ENCODE measurements at regions not wholly inside any gene's neighbourhood (a gene's known extent, or its start where the extent isn't known, plus 50 kb on each side); places are given as distances from the start of the nearest gene placed in this dataset.

DNA sequence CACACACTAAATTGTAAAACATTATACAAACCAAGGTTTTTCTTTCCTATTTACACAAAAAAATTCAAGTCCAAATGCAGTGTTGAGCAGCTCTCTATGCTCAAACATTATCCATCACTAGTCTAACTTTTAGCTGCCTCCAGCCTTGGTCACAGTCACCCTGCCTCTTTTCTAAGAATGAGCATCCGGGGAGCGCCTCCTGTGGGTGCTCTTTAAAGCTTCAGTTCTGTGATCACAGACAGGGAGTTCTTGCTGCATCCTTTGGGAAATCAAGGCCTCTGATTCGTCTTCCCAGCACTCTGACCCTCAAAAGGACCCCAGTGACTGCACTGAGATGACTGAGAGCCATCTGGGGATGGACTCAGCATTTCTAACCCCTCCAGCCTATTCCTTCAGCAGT, 289.6 kb downstream of the SEC61B start:
- Histone ChIP-seq H3K4me1 (ENCODE audit: insufficient read depth, low read length) (no peaks in the 10 kb centered on the region; the same call in 1 of the 2 replicates), H3K79me1 (ENCODE audit: insufficient read depth, low read depth, low read length, poor library complexity, severe bottlenecking) (no peaks in the 10 kb centered on the region), H3K27me3 (ENCODE audit: insufficient read depth, low read length) (no peaks in the 10 kb centered on the region), H3K23ac (ENCODE audit: insufficient read length, low read depth, low read length) (no peak overlapping the region), H2BK120ac (ENCODE audit: low read depth, low read length, poor library complexity, severe bottlenecking) (no peak overlapping the region), H2BK5ac (ENCODE audit: insufficient read length, low read length) (no peak overlapping the region), H4K8ac (replicated peaks; ENCODE audit: insufficient read length, low read depth, low read length) (no peak overlapping the region), H3K4ac (ENCODE audit: low read depth, low read length) (no peak overlapping the region), H3K18ac (ENCODE audit: insufficient read length, low read depth, low read length) (no peak overlapping the region), H3K79me2 (ENCODE audit: insufficient read depth, low read length) (no peaks in the 10 kb centered on the region), H4K91ac (ENCODE audit: insufficient read length, low read depth, low read length) (no peak overlapping the region), H2BK15ac (ENCODE audit: low read depth, low read length) (no peak overlapping the region), H2AFZ (ENCODE audit: low read length) (no peak overlapping the region), H3K4me2 (ENCODE audit: insufficient read depth, insufficient read length, low read length) (no peak overlapping the region), H2BK20ac (ENCODE audit: low read depth, low read length, poor library complexity, severe bottlenecking) (no peak overlapping the region), H2BK12ac (ENCODE audit: insufficient read length, low read depth, low read length) (no peak overlapping the region), H3K27ac (ENCODE audit: insufficient read length, low read depth, low read length) (no peak overlapping the region), H3K23me2 (ENCODE audit: insufficient read length, low read depth, low read length, poor library complexity, severe bottlenecking) (no peaks in the 10 kb centered on the region), H3K56ac (ENCODE audit: insufficient read length, low read depth, low read length) (no peak overlapping the region), H3K9me3 (ENCODE audit: control insufficient read depth, low read depth, low read length) (no peaks in the 10 kb centered on the region), H3K14ac (ENCODE audit: insufficient read depth, low read length) (no peak overlapping the region), H3K9ac (ENCODE audit: extremely low read depth, insufficient read length, low read length) (no peak overlapping the region), H2AK5ac (ENCODE audit: insufficient read length, low read length) (no peak overlapping the region), H4K5ac (ENCODE audit: insufficient read length, low read depth, low read length) (no peak overlapping the region), H3T11ph (ENCODE audit: low read length) (no peak overlapping the region), H4K20me1 (ENCODE audit: control insufficient read depth, insufficient read depth, insufficient read length) (no peaks in the 10 kb centered on the region)
- DNase-seq: no peak
- peaks cover 23 to 26% of the 10 kb centered on the region in 2 experiments for H3K4me1 Mint-ChIP-seq
- no peaks in the 10 kb centered on the region for H3K9me3 Mint-ChIP-seq
- no peaks in the 10 kb centered on the region for H3K27me3 Mint-ChIP-seq (ENCODE audit: low read depth)
- no peak overlapping the region for H3K4me3 Mint-ChIP-seq
- WGBS (ENCODE audit: extremely low coverage, insufficient read length, low lambda C conversion rate): no CpG with 5 or more reads among the region's 3 CpGs
- TF ChIP-seq, protein P1, sequence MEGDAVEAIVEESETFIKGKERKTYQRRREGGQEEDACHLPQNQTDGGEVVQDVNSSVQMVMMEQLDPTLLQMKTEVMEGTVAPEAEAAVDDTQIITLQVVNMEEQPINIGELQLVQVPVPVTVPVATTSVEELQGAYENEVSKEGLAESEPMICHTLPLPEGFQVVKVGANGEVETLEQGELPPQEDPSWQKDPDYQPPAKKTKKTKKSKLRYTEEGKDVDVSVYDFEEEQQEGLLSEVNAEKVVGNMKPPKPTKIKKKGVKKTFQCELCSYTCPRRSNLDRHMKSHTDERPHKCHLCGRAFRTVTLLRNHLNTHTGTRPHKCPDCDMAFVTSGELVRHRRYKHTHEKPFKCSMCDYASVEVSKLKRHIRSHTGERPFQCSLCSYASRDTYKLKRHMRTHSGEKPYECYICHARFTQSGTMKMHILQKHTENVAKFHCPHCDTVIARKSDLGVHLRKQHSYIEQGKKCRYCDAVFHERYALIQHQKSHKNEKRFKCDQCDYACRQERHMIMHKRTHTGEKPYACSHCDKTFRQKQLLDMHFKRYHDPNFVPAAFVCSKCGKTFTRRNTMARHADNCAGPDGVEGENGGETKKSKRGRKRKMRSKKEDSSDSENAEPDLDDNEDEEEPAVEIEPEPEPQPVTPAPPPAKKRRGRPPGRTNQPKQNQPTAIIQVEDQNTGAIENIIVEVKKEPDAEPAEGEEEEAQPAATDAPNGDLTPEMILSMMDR (conservative IDR thresholded peaks at IDR 0.05): peak; percentile 61
- no peak overlapping the region for H3K27ac Mint-ChIP-seq
- H3K36me3 Mint-ChIP-seq (ENCODE audit: insufficient read depth in 1 of 3, low read depth in 3 of 3): no peaks in the 10 kb centered on the region
